SK-N-SH treated with all-trans-retinoic acid at 6 μM for 48 hours (cell line): ENCODE measurements at regions not wholly inside any gene's neighbourhood (a gene's known extent, or its start where the extent isn't known, plus 50 kb on each side); places are given as distances from the start of the nearest gene placed in this dataset.
"Not testable (repeated sequence)": the region's sequence is repeated elsewhere in the genome, so short reads cannot be mapped to it uniquely, and the experiment has no call there.

Source experiments
- ATAC-seq: fragments of 200-7000 bp; cut with Tn5 transposase; 3 replicates; pipeline ENCODE4 v1.9.1; 2020; ENCODE audit warnings: mild to moderate bottlenecking, moderate library complexity
- ARNTL ChIP-seq: fragments of 450-650 bp; formaldehyde crosslinking; IDR thresholded peaks from 2 replicates; pipeline ENCODE4 v1.5.0; 2020; ENCODE audit warnings: low read depth, mild to moderate bottlenecking, moderate library complexity, borderline replicate concordance
- BACH2 ChIP-seq: fragments of 250-450 bp; sonication (Bioruptor Pico); IDR thresholded peaks from 2 replicates; pipeline ENCODE4 v1.9.0; 2021; ENCODE audit warnings: mild to moderate bottlenecking, borderline replicate concordance
- CSDC2 ChIP-seq: fragments of 250-450 bp; sonication (Bioruptor Pico); IDR thresholded peaks from 2 replicates; pipeline ENCODE4 v1.5.0; 2020; ENCODE audit warnings: mild to moderate bottlenecking, moderate library complexity
- CSRNP3 ChIP-seq: fragments of 250-450 bp; sonication (Bioruptor Pico); IDR thresholded peaks from 2 replicates; pipeline ENCODE4 v1.5.1; 2021; ENCODE audit warnings: mild to moderate bottlenecking, moderate library complexity
- ESRRG ChIP-seq: fragments of 250-450 bp; sonication (Bioruptor Pico); IDR thresholded peaks from 2 replicates; pipeline ENCODE4 v1.6.1; 2021; ENCODE audit warnings: mild to moderate bottlenecking
- GLIS3 ChIP-seq: fragments of 250-450 bp; sonication (Bioruptor Pico); IDR thresholded peaks from 2 replicates; pipeline ENCODE4 v1.5.0; 2020; ENCODE audit warnings: mild to moderate bottlenecking, moderate library complexity
- ISL1 ChIP-seq: fragments of 250-450 bp; sonication (Bioruptor Pico); IDR thresholded peaks from 2 replicates; pipeline ENCODE4 v2.1.2; 2022; ENCODE audit warnings: mild to moderate bottlenecking, moderate library complexity
- POU6F1 ChIP-seq: fragments of 250-450 bp; sonication (Bioruptor Pico); IDR thresholded peaks from 2 replicates; pipeline ENCODE4 v1.8.0; 2021; ENCODE audit warnings: low read depth, mild to moderate bottlenecking, moderate library complexity, borderline replicate concordance
- RARB ChIP-seq: fragments of 250-450 bp; sonication (Bioruptor Pico); IDR thresholded peaks from 2 replicates; pipeline ENCODE4 v1.8.0; 2021; ENCODE audit warnings: mild to moderate bottlenecking, moderate library complexity
- SNAI2 ChIP-seq: fragments of 250-450 bp; sonication (Bioruptor Pico); IDR thresholded peaks from 2 replicates; pipeline ENCODE4 v1.5.0; 2020; ENCODE audit warnings: mild to moderate bottlenecking, moderate library complexity
- TOX ChIP-seq: fragments of 250-450 bp; sonication (Bioruptor Pico); IDR thresholded peaks from 2 replicates; pipeline ENCODE4 v1.8.0; 2021; ENCODE audit warnings: mild to moderate bottlenecking, moderate library complexity, borderline replicate concordance
- ZC3H10 ChIP-seq: fragments of 250-450 bp; sonication (Bioruptor Pico); IDR thresholded peaks from 2 replicates; pipeline ENCODE4 v1.5.1; 2021; ENCODE audit warnings: mild to moderate bottlenecking, moderate library complexity
- ZNF565 ChIP-seq: fragments of 450-650 bp; formaldehyde crosslinking; conservative IDR thresholded peaks from 2 replicates; pipeline ENCODE4 v1.5.0; 2020; ENCODE audit warnings: low read depth, mild to moderate bottlenecking, moderate library complexity
- ZNF70 ChIP-seq: fragments of 450-650 bp; formaldehyde crosslinking; IDR thresholded peaks from 2 replicates; pipeline ENCODE4 v1.5.0; 2020; ENCODE audit warnings: mild to moderate bottlenecking, moderate library complexity
- ZNF8 ChIP-seq: fragments of 450-650 bp; formaldehyde crosslinking; IDR thresholded peaks from 2 replicates; pipeline ENCODE4 v1.5.0; 2020; ENCODE audit warnings: mild to moderate bottlenecking, moderate library complexity
- TF ChIP-seq, protein P1 (sequence below): fragments of 250-450 bp; sonication (Bioruptor Pico); IDR thresholded peaks from 2 replicates; pipeline ENCODE4 v1.5.0; 2020; ENCODE audit warnings: mild to moderate bottlenecking, moderate library complexity
- TF ChIP-seq, protein P2 (sequence below): fragments of 250-450 bp; sonication (Bioruptor Pico); IDR thresholded peaks from 2 replicates; pipeline ENCODE4 v1.5.1; 2020; ENCODE audit warnings: low read depth, mild to moderate bottlenecking, moderate library complexity
- TF ChIP-seq, protein P3 (sequence below): fragments of 250-450 bp; sonication (Bioruptor Pico); IDR thresholded peaks from 2 replicates; pipeline ENCODE4 v1.8.0; 2020; ENCODE audit warnings: mild to moderate bottlenecking, moderate library complexity, borderline replicate concordance

DNA sequence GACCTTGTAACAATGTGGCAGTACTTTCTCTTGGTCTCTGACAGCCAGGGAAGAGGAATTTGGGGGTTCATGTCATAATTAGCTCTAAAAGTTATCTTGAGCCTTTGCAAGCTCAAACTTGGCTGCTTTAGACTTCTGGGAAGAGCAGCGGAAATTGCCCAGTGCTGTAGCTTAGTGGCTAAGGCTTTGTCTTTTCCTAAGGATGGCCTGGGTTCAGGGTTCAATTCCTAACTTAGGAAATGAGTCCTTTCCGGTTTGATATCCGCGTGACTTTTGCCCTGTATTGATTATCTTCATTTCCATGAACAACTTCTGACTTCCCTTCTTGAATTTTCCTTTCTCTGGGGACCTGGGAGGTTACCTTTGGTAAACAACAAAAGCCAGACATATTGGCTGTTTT, 961.0 kb downstream of the CNTNAP5 start (continued):
- no peak for TF ChIP-seq CSRNP3
- no peak for TF ChIP-seq CSDC2 (CRISPR knock-in tag)

DNA sequence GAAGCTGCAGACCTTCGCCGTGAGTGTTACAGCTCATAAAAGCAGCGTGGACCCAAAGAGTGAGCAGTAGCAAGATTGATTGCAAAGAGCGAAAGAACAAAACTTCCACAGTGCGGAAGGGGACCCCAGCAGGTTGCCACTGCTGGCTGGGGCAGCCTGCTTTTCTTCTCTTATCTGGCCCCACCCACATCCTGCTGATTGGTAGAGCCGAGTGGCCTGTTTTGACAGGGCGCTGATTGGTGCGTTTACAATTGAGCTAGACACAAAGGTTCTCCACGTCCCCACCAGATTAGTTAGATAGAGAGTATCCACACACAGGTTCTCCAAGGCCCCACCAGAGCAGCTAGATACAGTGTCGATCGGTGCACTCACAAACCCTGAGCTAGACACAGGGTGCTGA, 961.8 kb downstream of the CNTNAP5 start:
- not testable (repeated sequence) for ATAC-seq

- ATAC-seq, result not testable (repeated sequence)
Measured at GRCh38 chr2:124987436-124987835, 962.3 kb downstream of the CNTNAP5 start.

GRCh38 chr2:124988111-124988510, 963.0 kb downstream of the CNTNAP5 start:
- TF ChIP-seq ARNTL (CRISPR knock-in tag) (no peak), RARB (no peak), CSDC2 (CRISPR knock-in tag) (no peak), BACH2 (CRISPR knock-in tag) (no peak), SNAI2 (CRISPR knock-in tag) (no peak), ESRRG (CRISPR knock-in tag) (no peak), POU6F1 (CRISPR knock-in tag) (no peak), ZNF70 (no peak), TOX (CRISPR knock-in tag) (no peak), ZC3H10 (CRISPR knock-in tag) (no peak), ISL1 (CRISPR knock-in tag) (no peak), ZNF8 (CRISPR knock-in tag) (no peak), ZNF565 (CRISPR knock-in tag) (no peak)
- TF ChIP-seq, protein P1, sequence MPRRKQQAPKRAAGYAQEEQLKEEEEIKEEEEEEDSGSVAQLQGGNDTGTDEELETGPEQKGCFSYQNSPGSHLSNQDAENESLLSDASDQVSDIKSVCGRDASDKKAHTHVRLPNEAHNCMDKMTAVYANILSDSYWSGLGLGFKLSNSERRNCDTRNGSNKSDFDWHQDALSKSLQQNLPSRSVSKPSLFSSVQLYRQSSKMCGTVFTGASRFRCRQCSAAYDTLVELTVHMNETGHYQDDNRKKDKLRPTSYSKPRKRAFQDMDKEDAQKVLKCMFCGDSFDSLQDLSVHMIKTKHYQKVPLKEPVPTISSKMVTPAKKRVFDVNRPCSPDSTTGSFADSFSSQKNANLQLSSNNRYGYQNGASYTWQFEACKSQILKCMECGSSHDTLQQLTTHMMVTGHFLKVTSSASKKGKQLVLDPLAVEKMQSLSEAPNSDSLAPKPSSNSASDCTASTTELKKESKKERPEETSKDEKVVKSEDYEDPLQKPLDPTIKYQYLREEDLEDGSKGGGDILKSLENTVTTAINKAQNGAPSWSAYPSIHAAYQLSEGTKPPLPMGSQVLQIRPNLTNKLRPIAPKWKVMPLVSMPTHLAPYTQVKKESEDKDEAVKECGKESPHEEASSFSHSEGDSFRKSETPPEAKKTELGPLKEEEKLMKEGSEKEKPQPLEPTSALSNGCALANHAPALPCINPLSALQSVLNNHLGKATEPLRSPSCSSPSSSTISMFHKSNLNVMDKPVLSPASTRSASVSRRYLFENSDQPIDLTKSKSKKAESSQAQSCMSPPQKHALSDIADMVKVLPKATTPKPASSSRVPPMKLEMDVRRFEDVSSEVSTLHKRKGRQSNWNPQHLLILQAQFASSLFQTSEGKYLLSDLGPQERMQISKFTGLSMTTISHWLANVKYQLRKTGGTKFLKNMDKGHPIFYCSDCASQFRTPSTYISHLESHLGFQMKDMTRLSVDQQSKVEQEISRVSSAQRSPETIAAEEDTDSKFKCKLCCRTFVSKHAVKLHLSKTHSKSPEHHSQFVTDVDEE (CRISPR knock-in tag), result no peak
- TF ChIP-seq, protein P2, sequence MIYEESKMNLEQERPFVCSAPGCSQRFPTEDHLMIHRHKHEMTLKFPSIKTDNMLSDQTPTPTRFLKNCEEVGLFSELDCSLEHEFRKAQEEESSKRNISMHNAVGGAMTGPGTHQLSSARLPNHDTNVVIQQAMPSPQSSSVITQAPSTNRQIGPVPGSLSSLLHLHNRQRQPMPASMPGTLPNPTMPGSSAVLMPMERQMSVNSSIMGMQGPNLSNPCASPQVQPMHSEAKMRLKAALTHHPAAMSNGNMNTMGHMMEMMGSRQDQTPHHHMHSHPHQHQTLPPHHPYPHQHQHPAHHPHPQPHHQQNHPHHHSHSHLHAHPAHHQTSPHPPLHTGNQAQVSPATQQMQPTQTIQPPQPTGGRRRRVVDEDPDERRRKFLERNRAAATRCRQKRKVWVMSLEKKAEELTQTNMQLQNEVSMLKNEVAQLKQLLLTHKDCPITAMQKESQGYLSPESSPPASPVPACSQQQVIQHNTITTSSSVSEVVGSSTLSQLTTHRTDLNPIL (CRISPR knock-in tag), result no peak
- TF ChIP-seq, protein P3, sequence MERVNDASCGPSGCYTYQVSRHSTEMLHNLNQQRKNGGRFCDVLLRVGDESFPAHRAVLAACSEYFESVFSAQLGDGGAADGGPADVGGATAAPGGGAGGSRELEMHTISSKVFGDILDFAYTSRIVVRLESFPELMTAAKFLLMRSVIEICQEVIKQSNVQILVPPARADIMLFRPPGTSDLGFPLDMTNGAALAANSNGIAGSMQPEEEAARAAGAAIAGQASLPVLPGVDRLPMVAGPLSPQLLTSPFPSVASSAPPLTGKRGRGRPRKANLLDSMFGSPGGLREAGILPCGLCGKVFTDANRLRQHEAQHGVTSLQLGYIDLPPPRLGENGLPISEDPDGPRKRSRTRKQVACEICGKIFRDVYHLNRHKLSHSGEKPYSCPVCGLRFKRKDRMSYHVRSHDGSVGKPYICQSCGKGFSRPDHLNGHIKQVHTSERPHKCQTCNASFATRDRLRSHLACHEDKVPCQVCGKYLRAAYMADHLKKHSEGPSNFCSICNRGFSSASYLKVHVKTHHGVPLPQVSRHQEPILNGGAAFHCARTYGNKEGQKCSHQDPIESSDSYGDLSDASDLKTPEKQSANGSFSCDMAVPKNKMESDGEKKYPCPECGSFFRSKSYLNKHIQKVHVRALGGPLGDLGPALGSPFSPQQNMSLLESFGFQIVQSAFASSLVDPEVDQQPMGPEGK (CRISPR knock-in tag), result no peak
- no peak for ATAC-seq

DNA sequence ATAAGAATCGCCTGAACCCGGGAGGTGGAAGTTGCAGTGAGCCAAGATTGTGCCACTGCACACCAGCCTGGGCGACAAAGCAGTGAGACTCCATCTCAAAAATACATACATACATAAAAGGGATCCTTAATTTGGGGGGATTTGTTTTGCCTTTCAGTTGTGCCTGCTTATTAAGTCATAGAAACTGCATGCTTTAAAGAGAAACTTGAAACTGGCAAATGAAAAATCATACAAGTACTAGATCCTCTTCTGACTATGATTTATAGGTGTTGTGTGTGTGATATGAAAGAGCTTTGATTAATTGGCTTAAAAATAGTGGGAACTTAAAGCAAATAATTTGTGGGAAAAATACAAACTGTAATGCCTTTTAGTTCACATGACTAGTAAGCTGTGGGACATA, 963.7 kb downstream of the CNTNAP5 start:
- ATAC-seq, result no peak
- TF ChIP-seq BACH2 (CRISPR knock-in tag) (no peak), ZNF565 (CRISPR knock-in tag) (no peak), GLIS3 (CRISPR knock-in tag) (no peak), ZNF8 (CRISPR knock-in tag) (no peak), CSDC2 (CRISPR knock-in tag) (no peak), ZNF70 (no peak), ESRRG (CRISPR knock-in tag) (no peak)
- TF ChIP-seq, protein P2 (CRISPR knock-in tag), result no peak
- TF ChIP-seq, protein P3 (CRISPR knock-in tag), result no peak
